ENCODE measurements at regions not wholly inside any gene's neighbourhood (a gene's known extent, or its start where the extent isn't known, plus 50 kb on each side); places are given as distances from the start of the nearest gene placed in this dataset.

- no peaks in the 10 kb centered on the region for H3K36me3 ChIP-seq (ENCODE audit: control insufficient read depth, insufficient read depth, low read length)
- H3K9me3 ChIP-seq (ENCODE audit: control insufficient read depth, low read length): no peaks in the 10 kb centered on the region
- no peaks in the 10 kb centered on the region for H3K4me1 ChIP-seq (ENCODE audit: control insufficient read depth, insufficient read depth, low read length, poor library complexity, severe bottlenecking)
- H3K4me3 ChIP-seq (ENCODE audit: insufficient read depth, low read depth, low read length, poor library complexity, severe bottlenecking): no peak overlapping the region
- DNase-seq: no peak
- no peak overlapping the region for H3K27ac ChIP-seq (ENCODE audit: insufficient read depth, low read length, poor library complexity, severe bottlenecking)
- H3K27me3 ChIP-seq (replicated peaks; ENCODE audit: control insufficient read depth, insufficient read depth, low read length, poor library complexity, severe bottlenecking): no peaks in the 10 kb centered on the region
Observed at GRCh38 chr18:38290229-38290628, 724.6 kb upstream of the CELF4 start.

- DNase-seq: no peak
- Histone ChIP-seq H3K27me3 (replicated peaks; ENCODE audit: control insufficient read depth, insufficient read depth, low read length, poor library complexity, severe bottlenecking) (no peaks in the 10 kb centered on the region), H3K4me3 (ENCODE audit: insufficient read depth, low read depth, low read length, poor library complexity, severe bottlenecking) (no peak overlapping the region), H3K27ac (ENCODE audit: insufficient read depth, low read length, poor library complexity, severe bottlenecking) (no peak overlapping the region), H3K9me3 (ENCODE audit: control insufficient read depth, low read length) (no peaks in the 10 kb centered on the region), H3K36me3 (ENCODE audit: control insufficient read depth, insufficient read depth, low read length) (no peaks in the 10 kb centered on the region), H3K4me1 (ENCODE audit: control insufficient read depth, insufficient read depth, low read length, poor library complexity, severe bottlenecking) (no peaks in the 10 kb centered on the region)
Observed at GRCh38 chr18:38284972-38285371, 719.4 kb upstream of the CELF4 start.

- Histone ChIP-seq H3K27me3 (replicated peaks; ENCODE audit: control insufficient read depth, insufficient read depth, low read length, poor library complexity, severe bottlenecking) (no peaks in the 10 kb centered on the region), H3K9me3 (ENCODE audit: control insufficient read depth, low read length) (no peaks in the 10 kb centered on the region), H3K27ac (ENCODE audit: insufficient read depth, low read length, poor library complexity, severe bottlenecking) (no peak overlapping the region), H3K4me1 (ENCODE audit: control insufficient read depth, insufficient read depth, low read length, poor library complexity, severe bottlenecking) (no peaks in the 10 kb centered on the region), H3K4me3 (ENCODE audit: insufficient read depth, low read depth, low read length, poor library complexity, severe bottlenecking) (no peak overlapping the region), H3K36me3 (ENCODE audit: control insufficient read depth, insufficient read depth, low read length) (no peaks in the 10 kb centered on the region)
- DNase-seq: no peak
Observed at GRCh38 chr18:38263066-38263465, 697.5 kb upstream of the CELF4 start.

- no peak for DNase-seq
- H3K4me1 ChIP-seq (ENCODE audit: control insufficient read depth, insufficient read depth, low read length, poor library complexity, severe bottlenecking): no peaks in the 10 kb centered on the region
- no peaks in the 10 kb centered on the region for H3K36me3 ChIP-seq (ENCODE audit: control insufficient read depth, insufficient read depth, low read length)
- H3K4me3 ChIP-seq (ENCODE audit: insufficient read depth, low read depth, low read length, poor library complexity, severe bottlenecking): no peak overlapping the region
- H3K27me3 ChIP-seq (replicated peaks; ENCODE audit: control insufficient read depth, insufficient read depth, low read length, poor library complexity, severe bottlenecking): no peaks in the 10 kb centered on the region
- H3K9me3 ChIP-seq (ENCODE audit: control insufficient read depth, low read length): no peaks in the 10 kb centered on the region
- H3K27ac ChIP-seq (ENCODE audit: insufficient read depth, low read length, poor library complexity, severe bottlenecking): no peak overlapping the region
Observed at GRCh38 chr18:38262661-38263060, 697.1 kb upstream of the CELF4 start.

- H3K4me3 ChIP-seq (ENCODE audit: insufficient read depth, low read depth, low read length, poor library complexity, severe bottlenecking): no peak overlapping the region
- no peaks in the 10 kb centered on the region for H3K36me3 ChIP-seq (ENCODE audit: control insufficient read depth, insufficient read depth, low read length)
- no peaks in the 10 kb centered on the region for H3K27me3 ChIP-seq (replicated peaks; ENCODE audit: control insufficient read depth, insufficient read depth, low read length, poor library complexity, severe bottlenecking)
- no peaks in the 10 kb centered on the region for H3K4me1 ChIP-seq (ENCODE audit: control insufficient read depth, insufficient read depth, low read length, poor library complexity, severe bottlenecking)
- H3K9me3 ChIP-seq (ENCODE audit: control insufficient read depth, low read length): no peaks in the 10 kb centered on the region
- no peak for DNase-seq
- H3K27ac ChIP-seq (ENCODE audit: insufficient read depth, low read length, poor library complexity, severe bottlenecking): no peak overlapping the region
Observed at GRCh38 chr18:38257661-38258060, 692.1 kb upstream of the CELF4 start.

GRCh38 chr18:38256366-38256765 is 690.8 kb upstream of the CELF4 start:
- DNase-seq: no peak
- Histone ChIP-seq H3K4me3 (ENCODE audit: insufficient read depth, low read depth, low read length, poor library complexity, severe bottlenecking) (no peak overlapping the region), H3K36me3 (ENCODE audit: control insufficient read depth, insufficient read depth, low read length) (no peaks in the 10 kb centered on the region), H3K9me3 (ENCODE audit: control insufficient read depth, low read length) (no peaks in the 10 kb centered on the region), H3K4me1 (ENCODE audit: control insufficient read depth, insufficient read depth, low read length, poor library complexity, severe bottlenecking) (no peaks in the 10 kb centered on the region), H3K27me3 (replicated peaks; ENCODE audit: control insufficient read depth, insufficient read depth, low read length, poor library complexity, severe bottlenecking) (no peaks in the 10 kb centered on the region), H3K27ac (ENCODE audit: insufficient read depth, low read length, poor library complexity, severe bottlenecking) (no peak overlapping the region)

GRCh38 chr18:38250971-38251370 is 685.4 kb upstream of the CELF4 start:
- no peaks in the 10 kb centered on the region for H3K9me3 ChIP-seq (ENCODE audit: control insufficient read depth, low read length)
- no peak overlapping the region for H3K27ac ChIP-seq (ENCODE audit: insufficient read depth, low read length, poor library complexity, severe bottlenecking)
- DNase-seq: no peak
- no peaks in the 10 kb centered on the region for H3K4me1 ChIP-seq (ENCODE audit: control insufficient read depth, insufficient read depth, low read length, poor library complexity, severe bottlenecking)
- no peak overlapping the region for H3K4me3 ChIP-seq (ENCODE audit: insufficient read depth, low read depth, low read length, poor library complexity, severe bottlenecking)
- H3K36me3 ChIP-seq (ENCODE audit: control insufficient read depth, insufficient read depth, low read length): no peaks in the 10 kb centered on the region
- H3K27me3 ChIP-seq (replicated peaks; ENCODE audit: control insufficient read depth, insufficient read depth, low read length, poor library complexity, severe bottlenecking): no peaks in the 10 kb centered on the region

GRCh38 chr18:38244480-38244879 is 678.9 kb upstream of the CELF4 start:
- no peaks in the 10 kb centered on the region for H3K4me1 ChIP-seq (ENCODE audit: control insufficient read depth, insufficient read depth, low read length, poor library complexity, severe bottlenecking)
- H3K27ac ChIP-seq (ENCODE audit: insufficient read depth, low read length, poor library complexity, severe bottlenecking): no peak overlapping the region
- no peak overlapping the region for H3K4me3 ChIP-seq (ENCODE audit: insufficient read depth, low read depth, low read length, poor library complexity, severe bottlenecking)
- no peaks in the 10 kb centered on the region for H3K9me3 ChIP-seq (ENCODE audit: control insufficient read depth, low read length)
- H3K27me3 ChIP-seq (replicated peaks; ENCODE audit: control insufficient read depth, insufficient read depth, low read length, poor library complexity, severe bottlenecking): no peaks in the 10 kb centered on the region
- DNase-seq: no peak
- H3K36me3 ChIP-seq (ENCODE audit: control insufficient read depth, insufficient read depth, low read length): no peaks in the 10 kb centered on the region

- Histone ChIP-seq H3K4me1 (ENCODE audit: control insufficient read depth, insufficient read depth, low read length, poor library complexity, severe bottlenecking) (no peaks in the 10 kb centered on the region), H3K4me3 (ENCODE audit: insufficient read depth, low read depth, low read length, poor library complexity, severe bottlenecking) (no peak overlapping the region), H3K27me3 (replicated peaks; ENCODE audit: control insufficient read depth, insufficient read depth, low read length, poor library complexity, severe bottlenecking) (no peaks in the 10 kb centered on the region), H3K27ac (ENCODE audit: insufficient read depth, low read length, poor library complexity, severe bottlenecking) (no peak overlapping the region), H3K9me3 (ENCODE audit: control insufficient read depth, low read length) (no peaks in the 10 kb centered on the region), H3K36me3 (ENCODE audit: control insufficient read depth, insufficient read depth, low read length) (no peaks in the 10 kb centered on the region)
- DNase-seq: no peak
Observed at GRCh38 chr18:38243291-38243690, 677.7 kb upstream of the CELF4 start.

- Histone ChIP-seq H3K4me3 (ENCODE audit: insufficient read depth, low read depth, low read length, poor library complexity, severe bottlenecking) (no peak overlapping the region), H3K9me3 (ENCODE audit: control insufficient read depth, low read length) (no peaks in the 10 kb centered on the region), H3K36me3 (ENCODE audit: control insufficient read depth, insufficient read depth, low read length) (no peaks in the 10 kb centered on the region), H3K4me1 (ENCODE audit: control insufficient read depth, insufficient read depth, low read length, poor library complexity, severe bottlenecking) (no peaks in the 10 kb centered on the region), H3K27me3 (replicated peaks; ENCODE audit: control insufficient read depth, insufficient read depth, low read length, poor library complexity, severe bottlenecking) (no peaks in the 10 kb centered on the region), H3K27ac (ENCODE audit: insufficient read depth, low read length, poor library complexity, severe bottlenecking) (no peak overlapping the region)
- DNase-seq: no peak
Observed at GRCh38 chr18:38241736-38242135, 676.1 kb upstream of the CELF4 start.

GRCh38 chr18:38241216-38241615 is 675.6 kb upstream of the CELF4 start:
- Histone ChIP-seq H3K27ac (ENCODE audit: insufficient read depth, low read length, poor library complexity, severe bottlenecking) (no peak overlapping the region), H3K4me3 (ENCODE audit: insufficient read depth, low read depth, low read length, poor library complexity, severe bottlenecking) (no peak overlapping the region)

More at GRCh38 chr18:38241216-38241615, 675.6 kb upstream of the CELF4 start:
- no peaks in the 10 kb centered on the region for H3K4me1 ChIP-seq (ENCODE audit: control insufficient read depth, insufficient read depth, low read length, poor library complexity, severe bottlenecking)
- DNase-seq: no peak
- H3K9me3 ChIP-seq (ENCODE audit: control insufficient read depth, low read length): no peaks in the 10 kb centered on the region
- H3K27me3 ChIP-seq (replicated peaks; ENCODE audit: control insufficient read depth, insufficient read depth, low read length, poor library complexity, severe bottlenecking): no peaks in the 10 kb centered on the region
- H3K36me3 ChIP-seq (ENCODE audit: control insufficient read depth, insufficient read depth, low read length): no peaks in the 10 kb centered on the region

All from effector memory CD4-positive, alpha-beta T cell (primary cell).